ENCODE measurements at regions not wholly inside any gene's neighbourhood (a gene's known extent, or its start where the extent isn't known, plus 50 kb on each side); places are given as distances from the start of the nearest gene placed in this dataset.

DNA sequence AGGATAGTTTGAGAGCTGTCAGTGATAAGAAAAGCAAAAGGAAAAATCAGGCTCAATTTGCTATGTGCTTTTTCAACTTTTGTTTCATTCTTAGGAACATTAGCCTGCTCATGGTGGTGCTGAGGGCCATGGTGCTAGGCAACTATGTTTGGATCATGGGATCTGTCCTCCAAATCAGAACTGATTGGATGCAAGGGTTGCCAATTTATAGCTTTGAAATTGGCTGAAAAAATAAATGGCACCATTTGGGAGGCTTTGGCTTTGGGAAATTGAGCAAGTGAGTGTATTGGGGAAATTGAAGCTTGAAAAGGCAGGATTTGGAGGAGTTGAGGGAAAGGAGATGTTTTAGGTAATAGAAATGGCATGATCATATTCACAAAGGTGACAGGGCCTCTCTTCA lies 103.8 kb downstream of the CYP26A1 start:
- Histone ChIP-seq H3K27me3 (ENCODE audit: control insufficient read depth, insufficient read depth, low read length) (no peaks in the 10 kb centered on the region), H3K27ac (ENCODE audit: low read length) (no peak overlapping the region), H3K9me3 (ENCODE audit: control insufficient read depth, low read depth, low read length) (no peaks in the 10 kb centered on the region), H3K4me3 (ENCODE audit: low read length) (no peak overlapping the region), H3K4me1 (ENCODE audit: control insufficient read depth, insufficient read depth, low read length) (peaks cover 19% of the 10 kb centered on the region), H3K36me3 (ENCODE audit: control insufficient read depth, insufficient read depth, low read length) (no peaks in the 10 kb centered on the region)
- DNase-seq: no peak

DNA sequence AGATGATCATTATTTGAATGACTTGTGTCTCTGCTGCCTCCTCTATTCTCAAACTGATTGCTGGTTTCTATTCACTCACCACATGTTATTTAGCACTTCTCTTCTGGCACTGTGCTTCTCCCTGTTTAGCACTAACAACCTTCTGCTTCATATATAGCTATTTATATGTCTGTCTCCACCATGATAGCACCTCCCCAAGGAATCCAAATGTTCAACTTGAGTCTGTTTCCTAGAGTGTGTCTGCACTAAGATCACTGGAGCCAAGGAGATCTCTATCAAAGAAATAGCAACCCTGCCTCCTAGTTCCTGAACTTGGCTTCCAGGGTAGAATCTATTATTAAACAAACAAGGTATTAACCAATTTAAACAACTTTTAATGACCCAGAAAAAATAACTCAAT lies 104.5 kb downstream of the CYP26A1 start:
- H3K4me3 ChIP-seq (ENCODE audit: low read length): no peak overlapping the region

DNA sequence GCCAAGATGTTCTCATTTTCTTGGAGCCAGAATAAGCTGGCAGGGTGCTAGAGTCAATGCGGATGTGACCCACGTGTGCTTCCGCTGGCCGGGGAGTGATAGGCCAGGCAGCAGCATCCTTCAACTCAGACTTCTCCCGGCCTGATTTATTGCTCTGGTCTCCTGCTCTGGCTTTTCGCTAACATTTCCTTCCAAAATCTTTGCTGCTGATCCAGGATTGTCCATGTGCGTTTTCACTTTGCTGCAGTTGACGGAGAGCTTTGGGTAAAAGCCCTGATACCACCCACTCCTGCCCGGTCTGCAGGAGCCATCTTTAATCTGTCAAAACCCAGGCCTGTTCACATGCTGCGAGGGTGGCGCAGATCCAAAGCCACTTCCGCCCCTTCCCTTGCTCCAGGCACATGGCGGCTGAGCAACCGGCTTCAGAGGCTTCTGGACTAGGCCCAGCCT lies 106.8 kb downstream of the CYP26A1 start:
- Histone ChIP-seq H3K9me3 (ENCODE audit: control insufficient read depth, low read depth, low read length) (no peaks in the 10 kb centered on the region), H3K36me3 (ENCODE audit: control insufficient read depth, insufficient read depth, low read length) (no peaks in the 10 kb centered on the region), H3K27me3 (ENCODE audit: control insufficient read depth, insufficient read depth, low read length) (no peaks in the 10 kb centered on the region), H3K4me1 (ENCODE audit: control insufficient read depth, insufficient read depth, low read length) (peaks cover under 1% of the 10 kb centered on the region), H3K27ac (ENCODE audit: low read length) (no peak overlapping the region), H3K4me3 (ENCODE audit: low read length) (no peak overlapping the region)
- DNase-seq: peak in 1 of 2 donors; percentile 12
- WGBS (ENCODE audit: insufficient coverage, low lambda C conversion rate): 90% methylated on average over 3 of the region's 14 CpGs

More for the DNA sequence above, 104.5 kb downstream of the CYP26A1 start:
- Histone ChIP-seq H3K9me3 (ENCODE audit: control insufficient read depth, low read depth, low read length) (no peaks in the 10 kb centered on the region), H3K27me3 (ENCODE audit: control insufficient read depth, insufficient read depth, low read length) (no peaks in the 10 kb centered on the region), H3K36me3 (ENCODE audit: control insufficient read depth, insufficient read depth, low read length) (no peaks in the 10 kb centered on the region), H3K4me1 (ENCODE audit: control insufficient read depth, insufficient read depth, low read length) (peaks cover 19% of the 10 kb centered on the region), H3K27ac (ENCODE audit: low read length) (no peak overlapping the region)
- no peak for DNase-seq

DNA sequence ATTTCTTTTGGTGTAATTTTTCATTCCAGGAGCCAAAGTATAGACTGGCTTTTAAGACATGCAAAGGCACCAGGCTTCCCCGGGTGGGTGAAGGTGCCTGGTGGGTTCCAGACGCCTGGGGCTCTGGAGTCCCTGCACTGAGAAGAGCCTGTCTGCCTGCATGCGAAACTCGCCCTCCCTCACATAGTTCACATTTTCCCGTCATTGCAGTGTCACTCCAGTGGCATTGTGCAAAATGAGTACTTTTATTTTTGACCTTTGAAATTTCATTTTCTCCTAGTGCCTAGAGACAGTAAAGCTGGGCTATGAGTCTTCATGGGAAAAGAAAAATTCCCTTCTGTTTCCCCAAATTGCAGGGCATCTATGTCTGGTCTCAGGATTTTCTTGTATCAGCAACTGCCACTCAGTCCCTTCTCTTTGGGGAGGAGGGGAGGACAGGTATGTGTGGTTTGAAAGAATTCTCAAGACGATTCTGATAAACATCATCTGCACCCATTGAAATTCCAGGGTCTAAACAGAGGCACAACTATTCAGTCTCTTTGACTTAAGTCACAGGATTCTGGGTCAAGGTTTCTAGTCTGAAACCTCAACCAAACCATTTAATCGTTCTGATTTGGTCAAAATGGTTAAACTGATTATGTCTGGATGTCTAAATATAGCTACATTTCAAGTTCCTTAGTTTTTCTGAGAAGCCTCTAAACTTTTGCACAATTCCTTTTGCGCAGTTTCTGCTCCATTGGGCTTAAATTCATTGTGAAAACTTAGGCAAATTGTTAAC lies 107.8 kb downstream of the CYP26A1 start:
- H3K9me3 ChIP-seq (ENCODE audit: control insufficient read depth, low read depth, low read length): no peaks in the 10 kb centered on the region
- no peak overlapping the region for H3K4me3 ChIP-seq (ENCODE audit: low read length)
- WGBS (ENCODE audit: insufficient coverage, low lambda C conversion rate): no CpG with 5 or more reads among the region's 8 CpGs
- H3K27ac ChIP-seq (ENCODE audit: low read length): no peak overlapping the region
- H3K36me3 ChIP-seq (ENCODE audit: control insufficient read depth, insufficient read depth, low read length): no peaks in the 10 kb centered on the region
- DNase-seq: no peak
- no peaks in the 10 kb centered on the region for H3K27me3 ChIP-seq (ENCODE audit: control insufficient read depth, insufficient read depth, low read length)
- no peaks in the 10 kb centered on the region for H3K4me1 ChIP-seq (ENCODE audit: control insufficient read depth, insufficient read depth, low read length)

DNA sequence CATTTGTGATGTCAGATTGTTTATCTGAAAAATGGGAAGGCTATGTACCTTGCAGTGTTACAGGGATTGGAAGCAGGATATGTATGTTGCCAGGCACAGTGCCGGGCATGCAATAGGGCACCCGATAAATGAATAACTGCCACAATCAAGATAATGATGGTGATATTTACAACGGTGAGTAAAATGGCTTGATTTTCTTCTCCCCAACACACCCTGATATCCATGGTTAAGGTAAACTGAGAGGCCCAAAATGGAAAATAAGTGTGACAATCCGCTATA lies 108.3 kb downstream of the CYP26A1 start:
- no peaks in the 10 kb centered on the region for H3K36me3 ChIP-seq (ENCODE audit: control insufficient read depth, insufficient read depth, low read length)
- no CpG with 5 or more reads among the region's 4 CpGs for WGBS (ENCODE audit: insufficient coverage, low lambda C conversion rate)
- no peak overlapping the region for H3K4me3 ChIP-seq (ENCODE audit: low read length)
- no peak overlapping the region for H3K27ac ChIP-seq (ENCODE audit: low read length)
- no peak for DNase-seq
- H3K9me3 ChIP-seq (ENCODE audit: control insufficient read depth, low read depth, low read length): no peaks in the 10 kb centered on the region
- no peaks in the 10 kb centered on the region for H3K4me1 ChIP-seq (ENCODE audit: control insufficient read depth, insufficient read depth, low read length)
- no peaks in the 10 kb centered on the region for H3K27me3 ChIP-seq (ENCODE audit: control insufficient read depth, insufficient read depth, low read length)

DNA sequence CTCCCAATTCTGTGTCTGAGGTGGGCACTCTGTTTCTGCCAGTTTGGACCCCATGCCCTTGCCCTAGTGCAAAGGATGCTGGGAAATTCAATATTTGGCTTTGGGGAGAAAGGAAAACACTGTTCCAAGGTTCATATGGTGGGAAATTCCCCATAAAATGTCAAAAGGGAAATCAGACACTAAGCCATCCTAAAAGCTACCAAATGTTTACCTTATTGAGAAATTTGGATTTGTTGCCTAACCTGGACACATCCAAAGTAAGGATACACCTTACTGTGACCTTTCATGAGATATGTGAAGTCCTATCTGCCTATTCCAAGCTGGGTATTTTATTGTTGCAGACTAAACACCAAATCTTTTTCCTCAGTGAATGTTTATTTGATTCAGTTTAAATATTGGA lies 109.1 kb downstream of the CYP26A1 start:
- no peaks in the 10 kb centered on the region for H3K36me3 ChIP-seq (ENCODE audit: control insufficient read depth, insufficient read depth, low read length)

DNA sequence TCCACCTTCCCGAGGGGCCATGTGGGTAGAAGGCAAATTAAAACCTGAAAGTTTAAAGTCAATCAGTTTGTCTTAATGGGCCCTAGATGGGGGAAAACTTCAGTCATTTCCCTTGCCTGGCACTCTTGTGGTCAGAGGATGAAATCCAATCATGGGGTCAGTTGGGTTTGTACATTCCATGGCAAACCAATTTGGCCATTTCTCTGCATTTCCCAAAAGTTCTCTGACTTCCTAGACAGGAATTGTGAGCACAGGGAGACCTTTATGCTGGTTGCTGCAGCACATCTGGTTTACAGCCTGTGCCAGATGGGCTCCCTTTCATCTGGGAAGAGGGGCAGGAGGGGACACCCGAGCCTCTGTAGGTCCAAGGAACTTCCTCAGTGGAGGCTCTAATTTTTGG lies 113.0 kb downstream of the CYP26A1 start:
- 67% methylated on average over 1 of the region's 2 CpGs for WGBS (ENCODE audit: insufficient coverage, low lambda C conversion rate)
- peaks cover 4% of the 10 kb centered on the region for H3K4me1 ChIP-seq (ENCODE audit: control insufficient read depth, insufficient read depth, low read length)
- no peaks in the 10 kb centered on the region for H3K9me3 ChIP-seq (ENCODE audit: control insufficient read depth, low read depth, low read length)
- no peaks in the 10 kb centered on the region for H3K36me3 ChIP-seq (ENCODE audit: control insufficient read depth, insufficient read depth, low read length)
- no peaks in the 10 kb centered on the region for H3K27me3 ChIP-seq (ENCODE audit: control insufficient read depth, insufficient read depth, low read length)
- H3K27ac ChIP-seq (ENCODE audit: low read length): no peak overlapping the region
- H3K4me3 ChIP-seq (ENCODE audit: low read length): no peak overlapping the region
- DNase-seq: no peak

More for the DNA sequence above, 109.1 kb downstream of the CYP26A1 start:
- Histone ChIP-seq H3K4me3 (ENCODE audit: low read length) (no peak overlapping the region), H3K9me3 (ENCODE audit: control insufficient read depth, low read depth, low read length) (no peaks in the 10 kb centered on the region), H3K27me3 (ENCODE audit: control insufficient read depth, insufficient read depth, low read length) (no peaks in the 10 kb centered on the region), H3K4me1 (ENCODE audit: control insufficient read depth, insufficient read depth, low read length) (no peaks in the 10 kb centered on the region), H3K27ac (ENCODE audit: low read length) (no peak overlapping the region)
- no peak for DNase-seq

DNA sequence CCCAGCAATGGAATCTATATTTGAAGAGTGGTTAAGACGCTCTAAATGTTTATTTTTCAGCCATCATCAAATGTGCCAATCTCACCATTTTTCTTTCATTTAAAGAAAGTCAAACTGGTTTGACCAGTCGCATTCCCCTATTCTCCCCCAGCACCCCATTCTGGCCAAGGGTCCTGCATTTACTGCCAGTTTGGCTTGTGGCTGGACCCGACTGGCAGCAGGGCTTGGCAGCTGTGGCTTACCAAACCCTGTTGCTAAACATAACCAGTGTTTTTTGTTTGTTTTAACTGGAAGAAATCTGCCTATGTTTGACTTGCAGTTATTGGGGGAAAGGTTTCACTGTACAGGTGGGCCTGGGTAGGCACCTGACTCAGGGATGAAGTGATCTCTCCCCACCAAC lies 116.3 kb downstream of the CYP26A1 start:
- H3K4me1 ChIP-seq (ENCODE audit: control insufficient read depth, insufficient read depth, low read length): peaks cover 4% of the 10 kb centered on the region
- no peak overlapping the region for H3K27ac ChIP-seq (ENCODE audit: low read length)
- no peak overlapping the region for H3K4me3 ChIP-seq (ENCODE audit: low read length)
- DNase-seq: no peak
- no CpG with 5 or more reads among the region's 3 CpGs for WGBS (ENCODE audit: insufficient coverage, low lambda C conversion rate)
- H3K27me3 ChIP-seq (ENCODE audit: control insufficient read depth, insufficient read depth, low read length): no peaks in the 10 kb centered on the region
- H3K36me3 ChIP-seq (ENCODE audit: control insufficient read depth, insufficient read depth, low read length): no peaks in the 10 kb centered on the region
- no peaks in the 10 kb centered on the region for H3K9me3 ChIP-seq (ENCODE audit: control insufficient read depth, low read depth, low read length)

DNA sequence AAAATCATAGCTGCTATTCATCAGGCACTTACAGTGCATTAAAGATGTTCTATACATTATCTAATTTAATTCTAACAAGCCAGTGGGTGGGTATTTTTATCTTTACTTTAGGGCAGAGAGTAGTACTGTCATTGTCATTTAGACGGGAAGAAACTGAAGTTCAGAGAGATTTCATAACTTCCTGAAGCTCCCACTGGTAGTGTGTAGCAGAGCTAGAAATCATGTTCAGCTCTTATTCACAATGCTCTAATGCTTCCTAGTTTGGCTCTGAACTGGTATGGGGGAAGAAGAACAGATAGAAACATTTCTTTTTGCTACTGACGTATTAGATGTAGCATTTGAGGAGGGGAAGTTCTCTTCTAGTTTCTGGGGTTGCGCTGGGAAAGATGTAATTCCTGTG lies 116.7 kb downstream of the CYP26A1 start:
- 100% methylated on average over 1 of the region's 3 CpGs for WGBS (ENCODE audit: insufficient coverage, low lambda C conversion rate)
- no peak overlapping the region for H3K27ac ChIP-seq (ENCODE audit: low read length)
- no peaks in the 10 kb centered on the region for H3K9me3 ChIP-seq (ENCODE audit: control insufficient read depth, low read depth, low read length)
- peaks cover 4% of the 10 kb centered on the region for H3K4me1 ChIP-seq (ENCODE audit: control insufficient read depth, insufficient read depth, low read length)
- no peaks in the 10 kb centered on the region for H3K36me3 ChIP-seq (ENCODE audit: control insufficient read depth, insufficient read depth, low read length)
- no peak for DNase-seq
- H3K4me3 ChIP-seq (ENCODE audit: low read length): no peak overlapping the region
- H3K27me3 ChIP-seq (ENCODE audit: control insufficient read depth, insufficient read depth, low read length): no peaks in the 10 kb centered on the region

DNA sequence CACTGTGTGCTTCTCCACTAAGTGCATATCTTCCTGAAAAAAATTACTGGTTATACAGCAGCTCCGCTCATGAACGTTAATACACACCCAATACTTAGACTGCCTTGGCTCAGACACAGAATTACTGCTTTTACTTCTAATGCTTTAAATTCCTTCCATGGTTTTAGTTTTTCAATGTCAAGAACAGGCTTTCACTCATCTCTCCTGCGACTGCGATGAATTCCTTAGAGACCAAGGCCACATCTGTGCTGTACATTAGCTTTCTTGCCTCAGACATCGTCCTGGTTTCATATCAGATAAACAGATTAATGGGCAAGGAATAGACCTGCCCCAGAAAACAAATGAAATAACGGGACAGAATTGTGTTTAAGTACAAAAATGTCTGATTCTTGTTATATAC lies 120.2 kb downstream of the CYP26A1 start:
- no peaks in the 10 kb centered on the region for H3K27me3 ChIP-seq (ENCODE audit: control insufficient read depth, insufficient read depth, low read length)
- H3K36me3 ChIP-seq (ENCODE audit: control insufficient read depth, insufficient read depth, low read length): no peaks in the 10 kb centered on the region
- H3K9me3 ChIP-seq (ENCODE audit: control insufficient read depth, low read depth, low read length): no peaks in the 10 kb centered on the region
- DNase-seq: no peak
- WGBS (ENCODE audit: insufficient coverage, low lambda C conversion rate): 70% methylated on average over 5 of the region's 6 CpGs
- peaks cover 10% of the 10 kb centered on the region for H3K4me1 ChIP-seq (ENCODE audit: control insufficient read depth, insufficient read depth, low read length)
- no peak overlapping the region for H3K4me3 ChIP-seq (ENCODE audit: low read length)
- H3K27ac ChIP-seq (ENCODE audit: low read length): no peak overlapping the region

DNA sequence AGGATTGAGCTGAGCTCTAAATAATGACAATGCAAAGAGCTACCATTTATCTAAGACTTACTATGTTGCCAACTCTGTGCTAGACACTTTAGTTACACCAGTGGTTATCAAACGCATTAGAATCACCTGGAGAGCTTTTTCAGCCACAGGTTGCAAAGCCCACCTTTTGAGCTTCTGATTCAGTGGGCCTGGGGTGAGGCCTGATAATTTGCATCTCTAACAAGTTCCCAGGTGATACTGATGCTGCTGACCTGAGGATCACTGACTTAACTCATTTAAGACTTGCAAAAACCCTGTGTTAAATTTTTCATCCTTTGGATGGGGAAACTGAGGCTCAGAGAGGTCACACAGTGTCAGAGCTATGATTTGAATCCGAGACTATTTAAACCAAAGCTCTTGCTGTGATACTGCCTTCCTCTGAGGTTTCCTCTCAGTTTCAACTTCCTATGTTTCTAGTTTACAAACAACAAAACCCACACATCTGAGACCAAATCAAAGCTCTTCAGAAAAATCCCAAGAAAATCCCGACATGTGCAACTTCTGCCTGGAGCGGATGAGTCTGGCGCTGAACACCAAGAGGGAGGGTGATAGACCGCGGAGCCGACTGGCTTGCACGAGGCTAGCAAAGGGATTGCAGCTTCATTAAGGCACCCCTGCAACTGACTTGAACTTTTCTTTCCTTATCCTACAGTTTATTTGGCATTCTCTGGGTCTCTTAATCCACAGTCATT lies 124.9 kb downstream of the CYP26A1 start:
- Histone ChIP-seq H3K4me1 (ENCODE audit: control insufficient read depth, insufficient read depth, low read length) (peaks cover 6% of the 10 kb centered on the region), H3K27me3 (ENCODE audit: control insufficient read depth, insufficient read depth, low read length) (no peaks in the 10 kb centered on the region), H3K4me3 (ENCODE audit: low read length) (peak overlapping the region; percentile 31), H3K9me3 (ENCODE audit: control insufficient read depth, low read depth, low read length) (no peaks in the 10 kb centered on the region), H3K27ac (ENCODE audit: low read length) (peak overlapping the region; percentile 23), H3K36me3 (ENCODE audit: control insufficient read depth, insufficient read depth, low read length) (no peaks in the 10 kb centered on the region)
- WGBS (ENCODE audit: insufficient coverage, low lambda C conversion rate): 80% methylated on average over 1 of the region's 9 CpGs
- no peak for DNase-seq

Data from large intestine (tissue), 3 donors.